ENCODE measurements at regions not wholly inside any gene's neighbourhood (a gene's known extent, or its start where the extent isn't known, plus 50 kb on each side); places are given as distances from the start of the nearest gene placed in this dataset.

- DNase-seq (ENCODE audit: extremely low spot score, unreplicated experiment) = no peak
- Mint-ChIP-seq H3K27ac (peak overlapping the region; percentile 92), H3K36me3 (peaks cover 4% of the 10 kb centered on the region)
These were observed 343.7 kb upstream of the KLF3 start for GRCh38 chr4:38320343-38320695.

GRCh38 chr4:38320833-38321232, 343.2 kb upstream of the KLF3 start:
- Mint-ChIP-seq H3K4me3 (no peak overlapping the region), H3K36me3 (peaks cover 4% of the 10 kb centered on the region)

More at GRCh38 chr4:38320343-38320695, 343.7 kb upstream of the KLF3 start:
- H3K4me3 Mint-ChIP-seq = no peak overlapping the region
- peaks cover 5% of the 10 kb centered on the region for H3K9me3 Mint-ChIP-seq
- H3K27me3 Mint-ChIP-seq = no peaks in the 10 kb centered on the region
- H3K4me1 Mint-ChIP-seq (ENCODE audit: unreplicated experiment) = peaks cover 25% of the 10 kb centered on the region
- TF ChIP-seq CTCF (conservative IDR thresholded peaks at IDR 0.05) = no peak

DNA sequence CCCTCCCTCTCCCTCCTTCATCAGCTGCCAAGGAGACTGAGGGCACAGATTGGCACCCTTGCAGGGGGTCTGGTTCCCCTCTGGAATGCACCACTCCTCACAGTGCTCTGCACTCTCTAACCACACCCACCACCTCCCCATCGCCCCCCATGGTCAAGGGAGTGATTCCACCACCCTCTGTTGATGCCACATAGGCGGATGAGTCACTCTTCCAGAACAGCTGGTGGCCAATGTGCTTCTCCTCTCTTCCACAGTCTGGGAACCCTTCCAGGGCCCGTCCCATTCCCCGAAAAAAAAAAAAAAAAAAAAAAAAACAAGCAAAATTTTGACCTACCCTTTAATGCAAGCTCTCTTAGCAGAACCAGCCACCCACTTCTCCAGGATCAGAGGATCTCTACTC, 341.3 kb upstream of the KLF3 start:
- peaks cover 28% of the 10 kb centered on the region for H3K4me1 Mint-ChIP-seq (ENCODE audit: unreplicated experiment)

More at GRCh38 chr4:38320833-38321232, 343.2 kb upstream of the KLF3 start:
- H3K4me1 Mint-ChIP-seq (ENCODE audit: unreplicated experiment) = peaks cover 25% of the 10 kb centered on the region
- DNase-seq (ENCODE audit: extremely low spot score, unreplicated experiment) = no peak
- H3K9me3 Mint-ChIP-seq = peaks cover 5% of the 10 kb centered on the region
- no peaks in the 10 kb centered on the region for H3K27me3 Mint-ChIP-seq
- H3K27ac Mint-ChIP-seq = no peak overlapping the region
- TF ChIP-seq CTCF (conservative IDR thresholded peaks at IDR 0.05) = no peak

DNA sequence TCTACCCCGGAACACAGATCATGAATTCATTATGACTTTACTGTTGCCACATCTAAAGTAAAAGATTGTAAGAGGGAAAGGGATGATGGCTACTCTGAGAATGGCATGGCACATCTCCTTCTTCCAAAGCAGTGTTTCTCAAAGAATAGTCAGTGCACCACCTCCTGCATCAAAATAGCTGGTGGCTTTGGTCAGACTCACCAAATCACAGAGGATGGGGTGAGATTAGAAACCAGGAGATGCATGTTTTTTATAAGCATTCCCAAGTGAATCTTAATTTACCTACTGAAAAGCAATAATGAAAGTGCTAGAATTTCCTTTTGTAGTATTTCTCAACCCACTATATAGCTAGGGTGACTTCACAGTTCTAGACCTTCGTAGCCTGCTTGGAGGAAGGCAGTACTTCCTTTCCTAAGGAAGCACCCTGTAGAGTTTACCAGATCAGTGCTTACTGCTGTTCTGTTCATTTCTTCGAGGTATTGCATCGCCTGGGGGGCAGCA, 340.8 kb upstream of the KLF3 start:
- no peak overlapping the region for H3K27ac Mint-ChIP-seq
- H3K4me1 Mint-ChIP-seq (ENCODE audit: unreplicated experiment) = peaks cover 31% of the 10 kb centered on the region
- peaks cover 5% of the 10 kb centered on the region for H3K9me3 Mint-ChIP-seq
- TF ChIP-seq CTCF (conservative IDR thresholded peaks at IDR 0.05) = no peak
- no peaks in the 10 kb centered on the region for H3K27me3 Mint-ChIP-seq
- DNase-seq (ENCODE audit: extremely low spot score, unreplicated experiment) = no peak
- peaks cover 4% of the 10 kb centered on the region for H3K36me3 Mint-ChIP-seq
- H3K4me3 Mint-ChIP-seq = no peak overlapping the region

More for the DNA sequence above, 341.3 kb upstream of the KLF3 start:
- H3K27ac Mint-ChIP-seq = no peak overlapping the region
- no peaks in the 10 kb centered on the region for H3K27me3 Mint-ChIP-seq
- no peak for DNase-seq (ENCODE audit: extremely low spot score, unreplicated experiment)
- no peak overlapping the region for H3K4me3 Mint-ChIP-seq
- H3K9me3 Mint-ChIP-seq = peaks cover 5% of the 10 kb centered on the region
- peaks cover 4% of the 10 kb centered on the region for H3K36me3 Mint-ChIP-seq
- no peak for TF ChIP-seq CTCF (conservative IDR thresholded peaks at IDR 0.05)

GRCh38 chr4:38324861-38325628, 339.0 kb upstream of the KLF3 start:
- no peak for DNase-seq (ENCODE audit: extremely low spot score, unreplicated experiment)
- Mint-ChIP-seq H3K27ac (no peak overlapping the region), H3K36me3 (peaks cover 4% of the 10 kb centered on the region), H3K4me3 (no peak overlapping the region), H3K4me1 (ENCODE audit: unreplicated experiment) (peaks cover 30% of the 10 kb centered on the region), H3K9me3 (peaks cover 5% of the 10 kb centered on the region), H3K27me3 (no peaks in the 10 kb centered on the region)
- no peak for TF ChIP-seq CTCF (conservative IDR thresholded peaks at IDR 0.05)

Data from type B pancreatic cell (in vitro differentiated cells).